NCI-H1092 treated with DMSO at 0.1 percent for 48 hours (cell line): ENCODE measurements at regions not wholly inside any gene's neighbourhood (a gene's known extent, or its start where the extent isn't known, plus 50 kb on each side); places are given as distances from the start of the nearest gene placed in this dataset.
"Not testable (repeated sequence)": the region's sequence is repeated elsewhere in the genome, so short reads cannot be mapped to it uniquely, and the experiment has no call there.

Experiments used
- DNase-seq: peaks from one replicate; lab custom pipeline; 2025; lab: John Stamatoyannopoulos, UW

- no peak for DNase-seq
Measured at GRCh38 chrX:131356725-131357124, 67.6 kb upstream of the IGSF1 start.

GRCh38 chrX:131359611-131360010 is 70.5 kb upstream of the IGSF1 start:
- DNase-seq = no peak

- DNase-seq = no peak
Measured at GRCh38 chrX:131365766-131366165, 76.7 kb upstream of the IGSF1 start.

- DNase-seq = no peak
Measured at GRCh38 chrX:131366407-131366806, 77.3 kb upstream of the IGSF1 start.

- DNase-seq = no peak
Measured at GRCh38 chrX:131388293-131388692, 99.2 kb upstream of the IGSF1 start.

GRCh38 chrX:131392666-131393065 is 103.6 kb upstream of the IGSF1 start:
- DNase-seq = no peak

GRCh38 chrX:131393426-131393825 is 104.3 kb upstream of the IGSF1 start:
- peak; percentile 8 for DNase-seq

- DNase-seq = no peak
Measured at GRCh38 chrX:131394384-131394783, 105.3 kb upstream of the IGSF1 start.

- no peak for DNase-seq
Measured at GRCh38 chrX:131397891-131398290, 108.8 kb upstream of the IGSF1 start.

GRCh38 chrX:131399678-131400428 is 110.7 kb upstream of the IGSF1 start:
- DNase-seq = no peak

- DNase-seq = no peak
Measured at GRCh38 chrX:131402124-131402811, 113.2 kb upstream of the IGSF1 start.

- no peak for DNase-seq
Measured at GRCh38 chrX:131405497-131405896, 116.4 kb upstream of the IGSF1 start.

- DNase-seq = no peak
Measured at GRCh38 chrX:131424895-131425294, 119.0 kb upstream of the OR13H1 start.

- DNase-seq = not testable (repeated sequence)
Measured at GRCh38 chrX:131430465-131430864, 113.4 kb upstream of the OR13H1 start.

- no peak for DNase-seq
Measured at GRCh38 chrX:131441033-131441432, 102.8 kb upstream of the OR13H1 start.

- no peak for DNase-seq
Measured at GRCh38 chrX:131445955-131446354, 97.9 kb upstream of the OR13H1 start.

GRCh38 chrX:131461855-131462254 is 82.0 kb upstream of the OR13H1 start:
- DNase-seq = not testable (repeated sequence)

- not testable (repeated sequence) for DNase-seq
Measured at GRCh38 chrX:131473809-131474208, 70.1 kb upstream of the OR13H1 start.

GRCh38 chrX:131477498-131477897 is 66.4 kb upstream of the OR13H1 start:
- DNase-seq = no peak
